VCaP (cell line): ENCODE measurements at regions not wholly inside any gene's neighbourhood (a gene's known extent, or its start where the extent isn't known, plus 50 kb on each side); places are given as distances from the start of the nearest gene placed in this dataset.
"Not testable (repeated sequence)": the region's sequence is repeated elsewhere in the genome, so short reads cannot be mapped to it uniquely, and the experiment has no call there.

Experiments used
- H3K27ac ChIP-seq: fragments of 450-650 bp; 2 replicates; pipeline ENCODE4 v1.5.1; 2017
- TF ChIP-seq, protein P1 (sequence below): fragments of 450-650 bp; conservative IDR thresholded peaks from 2 replicates; pipeline ENCODE4 v1.5.1; 2017; ENCODE audit warnings: mild to moderate bottlenecking, moderate library complexity

DNA sequence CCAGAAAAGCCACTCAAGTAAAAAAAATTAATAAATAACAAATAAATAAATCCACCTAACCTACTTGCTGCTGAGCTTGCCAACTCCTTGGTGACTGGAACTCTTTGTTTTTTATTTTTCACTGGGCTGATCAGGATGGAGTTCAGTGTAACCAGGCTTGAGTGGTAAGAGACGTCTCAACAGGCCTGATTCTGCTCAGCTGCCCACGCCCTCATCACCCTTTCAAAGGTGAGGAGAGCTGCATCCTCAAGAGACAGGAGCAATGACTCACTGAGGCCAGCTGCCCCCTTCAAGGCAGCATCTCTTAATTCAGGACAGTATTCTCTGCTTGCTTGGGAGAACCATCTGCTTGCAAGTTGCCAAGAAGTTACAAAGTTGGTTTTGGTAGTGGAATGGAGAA lies 111.9 kb upstream of the CPM start:
- H3K27ac ChIP-seq: no peak overlapping the region

DNA sequence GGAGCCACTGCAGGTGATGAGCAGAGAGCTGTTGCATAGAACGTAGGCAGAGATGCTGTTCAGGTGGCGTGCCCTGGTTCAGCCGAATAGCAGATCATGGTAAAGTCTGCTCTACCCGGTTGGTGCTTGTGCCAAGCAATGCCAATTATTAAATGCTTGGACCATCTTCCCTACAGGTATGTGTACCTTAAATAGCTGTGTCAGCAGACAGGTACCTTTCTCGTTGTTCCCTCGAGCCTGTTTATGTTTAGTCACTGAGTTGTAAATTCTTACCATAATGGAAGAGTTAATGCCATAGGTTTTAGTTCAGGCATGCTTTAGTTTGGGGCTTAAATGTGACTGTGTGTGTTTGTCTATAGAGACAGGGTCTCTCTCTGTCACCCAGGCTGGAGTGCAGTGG lies 112.5 kb upstream of the CPM start:
- TF ChIP-seq, protein P1, sequence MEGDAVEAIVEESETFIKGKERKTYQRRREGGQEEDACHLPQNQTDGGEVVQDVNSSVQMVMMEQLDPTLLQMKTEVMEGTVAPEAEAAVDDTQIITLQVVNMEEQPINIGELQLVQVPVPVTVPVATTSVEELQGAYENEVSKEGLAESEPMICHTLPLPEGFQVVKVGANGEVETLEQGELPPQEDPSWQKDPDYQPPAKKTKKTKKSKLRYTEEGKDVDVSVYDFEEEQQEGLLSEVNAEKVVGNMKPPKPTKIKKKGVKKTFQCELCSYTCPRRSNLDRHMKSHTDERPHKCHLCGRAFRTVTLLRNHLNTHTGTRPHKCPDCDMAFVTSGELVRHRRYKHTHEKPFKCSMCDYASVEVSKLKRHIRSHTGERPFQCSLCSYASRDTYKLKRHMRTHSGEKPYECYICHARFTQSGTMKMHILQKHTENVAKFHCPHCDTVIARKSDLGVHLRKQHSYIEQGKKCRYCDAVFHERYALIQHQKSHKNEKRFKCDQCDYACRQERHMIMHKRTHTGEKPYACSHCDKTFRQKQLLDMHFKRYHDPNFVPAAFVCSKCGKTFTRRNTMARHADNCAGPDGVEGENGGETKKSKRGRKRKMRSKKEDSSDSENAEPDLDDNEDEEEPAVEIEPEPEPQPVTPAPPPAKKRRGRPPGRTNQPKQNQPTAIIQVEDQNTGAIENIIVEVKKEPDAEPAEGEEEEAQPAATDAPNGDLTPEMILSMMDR: no peak

More for the DNA sequence above, 111.9 kb upstream of the CPM start:
- TF ChIP-seq, protein P1: no peak

DNA sequence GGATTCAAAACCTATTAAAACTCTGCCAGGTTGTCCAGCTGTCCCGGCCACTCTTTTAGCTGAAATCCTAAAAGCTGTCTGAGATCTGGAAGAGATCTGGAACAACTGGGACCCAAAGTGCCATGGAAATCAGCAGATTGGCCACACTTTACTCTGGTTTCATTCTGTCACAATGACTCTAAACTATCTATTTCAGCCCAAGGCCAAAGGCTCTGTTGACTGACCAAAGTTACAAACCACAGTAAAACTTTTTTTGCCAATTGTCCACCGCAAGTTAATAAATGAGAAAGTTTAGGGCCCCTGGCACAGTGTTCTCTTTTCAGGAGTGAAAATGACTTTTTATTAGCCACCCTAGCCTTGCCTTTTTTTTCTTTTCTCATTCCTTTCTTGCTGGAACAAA lies 113.4 kb upstream of the CPM start:
- H3K27ac ChIP-seq: no peak overlapping the region
- TF ChIP-seq, protein P1: no peak

More for the DNA sequence above, 112.5 kb upstream of the CPM start:
- H3K27ac ChIP-seq: no peak overlapping the region

DNA sequence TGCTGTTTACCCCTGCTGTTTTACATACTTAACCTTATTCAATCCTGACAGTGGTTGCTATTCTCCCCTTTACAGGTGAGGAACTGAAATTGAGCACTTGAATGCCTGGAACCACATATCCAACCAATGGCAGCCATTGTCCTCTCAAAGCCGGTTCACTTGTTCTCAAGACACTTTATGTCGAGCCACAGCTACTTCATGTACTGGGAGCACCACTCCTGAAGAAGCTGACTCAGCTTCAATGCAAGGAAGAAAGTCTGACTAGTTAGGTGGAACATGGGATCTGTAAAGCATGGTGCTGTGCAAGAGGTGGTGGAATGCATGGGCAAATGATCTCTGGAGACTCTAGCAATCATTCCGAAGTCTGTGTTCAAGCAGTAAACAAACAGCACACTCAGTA lies 113.9 kb upstream of the CPM start:
- TF ChIP-seq, protein P1: no peak

DNA sequence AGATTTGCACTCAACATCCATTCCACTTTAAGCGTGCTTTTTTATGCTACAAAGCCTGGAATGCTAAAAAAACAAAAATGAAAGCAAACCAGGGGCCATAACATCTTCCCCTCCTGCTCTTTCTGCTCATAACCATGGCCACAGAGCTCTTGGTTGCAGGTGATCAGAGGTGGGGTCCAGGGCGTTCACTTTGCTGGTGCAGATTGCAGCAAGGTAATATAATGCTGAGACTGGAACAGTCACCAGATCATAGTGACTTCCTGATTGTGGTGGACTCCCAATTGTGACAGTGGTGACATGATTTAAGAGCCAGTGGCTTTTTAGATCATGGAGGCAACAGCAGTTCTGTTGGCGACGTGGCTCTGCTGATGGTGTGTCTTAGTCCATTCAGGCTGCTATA lies 115.0 kb upstream of the CPM start:
- TF ChIP-seq, protein P1: no peak

More for the DNA sequence above, 113.9 kb upstream of the CPM start:
- no peak overlapping the region for H3K27ac ChIP-seq

DNA sequence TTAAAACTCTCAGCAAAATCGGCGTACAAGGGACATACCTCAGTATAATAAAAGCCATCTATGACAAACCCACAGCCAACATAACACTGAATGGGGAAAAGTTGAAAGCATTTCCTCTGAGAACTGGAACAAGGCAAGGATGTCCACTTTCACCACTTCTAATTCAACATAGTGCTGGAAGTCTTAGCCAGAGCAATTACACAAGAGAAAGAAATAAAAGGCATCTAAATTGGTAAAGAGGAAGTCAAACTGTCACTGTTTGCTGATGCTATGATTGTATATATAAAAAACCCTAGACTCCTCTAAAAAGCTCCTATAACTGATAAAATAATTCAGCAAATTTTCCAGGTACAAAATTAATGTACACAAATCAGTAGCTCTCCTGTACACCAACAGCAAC lies 116.9 kb upstream of the CPM start:
- not testable (repeated sequence) for H3K27ac ChIP-seq

More for the DNA sequence above, 115.0 kb upstream of the CPM start:
- no peak overlapping the region for H3K27ac ChIP-seq

DNA sequence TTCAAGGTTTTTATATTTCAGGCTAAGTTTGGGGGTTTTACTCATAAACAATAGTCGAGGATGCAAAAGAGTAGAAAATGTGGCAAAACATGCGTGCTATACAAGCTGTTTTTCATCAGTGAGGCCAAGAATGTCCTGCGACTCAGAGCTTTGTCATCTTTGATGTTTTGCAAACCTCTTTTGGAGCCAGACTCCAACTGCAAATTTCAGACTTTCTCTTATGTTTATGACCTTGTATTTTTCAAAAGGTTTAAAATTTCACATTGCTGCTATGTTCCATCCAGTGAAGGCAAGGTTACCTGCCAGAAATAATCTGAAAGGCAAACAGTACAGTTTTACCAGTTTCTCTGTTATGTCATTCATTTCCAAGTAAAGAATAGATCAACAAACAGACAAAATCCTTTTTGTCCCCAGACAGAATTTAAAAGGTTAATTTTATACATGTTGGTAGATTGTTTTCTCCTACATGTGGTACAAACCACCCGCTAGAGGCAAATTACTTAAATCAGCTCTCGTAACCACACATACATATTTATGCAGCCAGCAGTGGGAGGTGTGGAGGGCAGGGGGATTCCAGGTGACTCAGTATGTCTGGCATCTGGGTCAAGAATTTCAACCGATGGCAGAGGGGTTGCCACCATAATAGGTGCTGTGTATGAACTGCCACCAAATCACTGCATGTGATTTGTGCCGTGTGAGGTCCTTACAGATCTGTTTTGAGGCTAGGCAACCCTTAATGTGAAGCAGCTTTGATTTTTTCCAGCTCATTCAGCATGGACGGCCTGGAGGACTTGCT lies 119.8 kb upstream of the CPM start:
- no peak overlapping the region for H3K27ac ChIP-seq
- TF ChIP-seq, protein P1: no peak

DNA sequence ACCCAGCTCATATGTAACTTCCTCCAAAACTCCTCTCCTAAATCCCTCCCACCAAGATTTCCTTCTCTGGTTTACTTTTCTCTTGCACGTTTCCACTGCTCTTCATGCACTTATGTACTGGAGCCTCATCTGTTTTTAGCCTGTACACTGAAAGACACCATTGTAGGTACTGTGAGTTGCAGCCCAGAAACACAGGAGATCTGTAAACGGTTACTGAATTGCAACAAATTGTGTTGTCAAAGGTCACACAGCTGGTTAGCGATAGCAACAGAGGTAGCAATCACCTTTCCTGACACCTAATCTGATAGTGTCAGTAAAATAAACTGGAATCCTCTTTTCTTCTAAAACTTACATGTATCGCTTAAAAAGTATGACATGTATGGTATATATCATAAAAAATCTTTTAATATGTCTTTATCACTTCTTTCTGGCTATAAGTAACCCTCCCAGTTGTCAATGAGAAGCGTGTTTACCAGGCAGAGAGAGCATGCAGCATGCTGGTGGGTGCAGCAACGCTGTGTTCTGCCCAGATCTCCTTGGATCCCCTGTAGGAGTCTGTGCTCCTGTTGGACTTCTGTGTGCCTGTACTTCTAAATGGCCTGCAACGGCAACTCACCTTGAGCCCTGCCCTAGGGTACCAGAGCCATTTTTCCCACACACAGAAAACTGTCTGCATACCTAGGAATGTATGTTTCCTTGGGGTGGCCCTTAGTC lies 121.5 kb upstream of the CPM start:
- no peak overlapping the region for H3K27ac ChIP-seq

More for the DNA sequence above, 121.5 kb upstream of the CPM start:
- TF ChIP-seq, protein P1: no peak
